NB4 (cell line): ENCODE measurements at regions not wholly inside any gene's neighbourhood (a gene's known extent, or its start where the extent isn't known, plus 50 kb on each side); places are given as distances from the start of the nearest gene placed in this dataset.
"Not testable (repeated sequence)": the region's sequence is repeated elsewhere in the genome, so short reads cannot be mapped to it uniquely, and the experiment has no call there.

Source experiments
- DNase-seq: peaks from one replicate; pipeline ENCODE4 v3.0.0; 2010; ENCODE audit warnings: low read depth
- H3K4me3 ChIP-seq: one replicate; pipeline ENCODE4 v1.5.1; 2011; ENCODE audit warnings: mild to moderate bottlenecking, low read depth, low read length, moderate library complexity
- MYC ChIP-seq: IDR thresholded peaks from 2 replicates; pipeline ENCODE4 v1.6.1; 2011; ENCODE audit warnings: low read depth, low read length
- POLR2A ChIP-seq: IDR thresholded peaks from 2 replicates; pipeline ENCODE4 v1.6.1; 2011; ENCODE audit warnings: mild to moderate bottlenecking; ENCODE audit not compliant: insufficient read length; ENCODE audit errors: extremely low read depth
- TF ChIP-seq, protein P1 (sequence below): IDR thresholded peaks from one replicate; pipeline ENCODE4 v1.5.1; 2012; ENCODE audit warnings: low read depth, low read length
- TF ChIP-seq, protein P2 (sequence below): IDR thresholded peaks from 2 replicates; pipeline ENCODE4 v1.6.1; 2011; ENCODE audit warnings: low read depth, low read length

DNA sequence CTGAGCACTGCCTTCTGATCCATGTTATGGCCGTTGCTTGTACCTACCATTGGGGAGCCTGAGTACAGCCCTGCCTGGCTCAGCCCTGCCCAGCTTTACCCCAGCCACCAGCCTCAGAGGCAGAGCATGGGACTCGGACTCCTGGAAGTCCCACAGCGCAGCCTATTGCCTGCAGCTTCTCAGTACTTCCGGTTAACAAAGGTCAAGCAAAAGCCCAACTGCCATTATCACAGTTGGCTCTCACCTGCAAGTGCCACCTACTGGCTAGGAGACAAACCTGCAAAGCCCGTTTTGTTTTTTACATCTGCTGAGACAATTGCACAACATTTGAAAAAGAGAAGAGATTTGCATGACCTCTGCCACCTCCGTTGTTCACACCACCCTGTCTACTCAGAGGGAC, 1081.7 kb downstream of the NAALADL2 start:
- TF ChIP-seq, protein P1, sequence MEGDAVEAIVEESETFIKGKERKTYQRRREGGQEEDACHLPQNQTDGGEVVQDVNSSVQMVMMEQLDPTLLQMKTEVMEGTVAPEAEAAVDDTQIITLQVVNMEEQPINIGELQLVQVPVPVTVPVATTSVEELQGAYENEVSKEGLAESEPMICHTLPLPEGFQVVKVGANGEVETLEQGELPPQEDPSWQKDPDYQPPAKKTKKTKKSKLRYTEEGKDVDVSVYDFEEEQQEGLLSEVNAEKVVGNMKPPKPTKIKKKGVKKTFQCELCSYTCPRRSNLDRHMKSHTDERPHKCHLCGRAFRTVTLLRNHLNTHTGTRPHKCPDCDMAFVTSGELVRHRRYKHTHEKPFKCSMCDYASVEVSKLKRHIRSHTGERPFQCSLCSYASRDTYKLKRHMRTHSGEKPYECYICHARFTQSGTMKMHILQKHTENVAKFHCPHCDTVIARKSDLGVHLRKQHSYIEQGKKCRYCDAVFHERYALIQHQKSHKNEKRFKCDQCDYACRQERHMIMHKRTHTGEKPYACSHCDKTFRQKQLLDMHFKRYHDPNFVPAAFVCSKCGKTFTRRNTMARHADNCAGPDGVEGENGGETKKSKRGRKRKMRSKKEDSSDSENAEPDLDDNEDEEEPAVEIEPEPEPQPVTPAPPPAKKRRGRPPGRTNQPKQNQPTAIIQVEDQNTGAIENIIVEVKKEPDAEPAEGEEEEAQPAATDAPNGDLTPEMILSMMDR, result no peak
- TF ChIP-seq, protein P2, sequence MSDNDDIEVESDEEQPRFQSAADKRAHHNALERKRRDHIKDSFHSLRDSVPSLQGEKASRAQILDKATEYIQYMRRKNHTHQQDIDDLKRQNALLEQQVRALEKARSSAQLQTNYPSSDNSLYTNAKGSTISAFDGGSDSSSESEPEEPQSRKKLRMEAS, result no peak
- TF ChIP-seq MYC (no peak), POLR2A (no peak)
- DNase-seq, result peak; percentile 14
- H3K4me3 ChIP-seq, result no peak overlapping the region

DNA sequence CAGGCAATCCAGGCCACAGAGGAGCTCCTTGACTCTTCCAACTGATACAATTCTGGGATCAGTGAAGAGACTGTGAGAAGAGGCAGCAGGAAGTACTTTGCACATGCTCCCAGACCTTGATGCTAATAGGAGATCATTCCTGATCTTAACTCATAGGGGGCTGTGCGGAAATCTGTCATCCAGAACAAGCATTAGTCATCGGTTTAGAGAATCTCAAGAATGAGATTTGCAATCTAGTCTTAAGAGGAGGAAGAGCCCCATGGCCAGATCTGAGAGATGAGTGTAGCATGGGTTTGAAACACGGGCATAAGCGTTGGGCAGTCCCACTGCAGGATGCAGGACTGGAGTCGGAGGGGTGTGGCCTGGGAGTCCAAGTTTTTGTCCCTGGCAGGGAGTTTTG, 1081.1 kb downstream of the NAALADL2 start:
- H3K4me3 ChIP-seq, result no peak overlapping the region
- DNase-seq, result no peak
- TF ChIP-seq, protein P2, result no peak
- TF ChIP-seq POLR2A, result no peak
- TF ChIP-seq MYC, result no peak
- TF ChIP-seq, protein P1, result no peak

DNA sequence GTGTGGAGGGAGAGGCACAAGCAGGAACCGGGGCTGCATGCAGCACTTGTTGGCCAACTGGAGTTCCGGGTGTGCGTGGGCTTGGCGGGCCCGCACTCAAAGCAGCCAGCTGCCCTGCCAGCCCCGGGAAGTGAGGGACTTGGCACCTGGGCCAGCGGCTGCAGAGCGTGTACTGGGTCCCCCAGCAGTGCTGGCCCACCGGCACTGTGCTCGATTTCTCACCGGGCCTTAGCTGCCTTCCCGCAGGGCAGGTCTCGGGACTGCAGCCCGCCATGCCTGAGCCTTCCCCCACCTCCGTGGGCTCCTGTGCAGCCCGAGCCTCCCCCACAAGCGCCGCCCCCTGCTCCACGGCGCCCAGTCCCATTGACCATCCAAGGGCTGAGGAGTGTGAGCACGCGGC, 1078.2 kb downstream of the NAALADL2 start:
- not testable (repeated sequence) for H3K4me3 ChIP-seq, DNase-seq

DNA sequence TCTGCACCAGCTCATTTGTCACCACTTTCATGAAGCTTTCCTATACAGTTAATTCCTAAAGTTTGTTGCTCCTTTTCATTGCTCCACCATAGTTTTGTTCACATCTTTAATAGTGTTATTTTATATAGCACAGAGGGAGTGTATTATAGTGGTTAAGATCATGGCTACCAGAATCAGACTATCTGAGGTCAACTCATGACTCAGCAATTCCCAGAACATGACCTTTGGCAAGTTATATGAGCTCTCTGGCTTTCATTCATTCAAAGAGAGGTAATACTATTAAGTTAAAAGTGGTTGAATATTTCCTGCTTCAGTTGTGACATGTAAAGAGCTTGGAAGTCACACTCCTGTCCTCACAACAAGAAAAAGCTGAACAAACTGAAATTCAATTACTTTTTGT, 1073.5 kb downstream of the NAALADL2 start:
- no peak overlapping the region for H3K4me3 ChIP-seq
- no peak for DNase-seq
- TF ChIP-seq, protein P1, result no peak
- no peak for TF ChIP-seq MYC

DNA sequence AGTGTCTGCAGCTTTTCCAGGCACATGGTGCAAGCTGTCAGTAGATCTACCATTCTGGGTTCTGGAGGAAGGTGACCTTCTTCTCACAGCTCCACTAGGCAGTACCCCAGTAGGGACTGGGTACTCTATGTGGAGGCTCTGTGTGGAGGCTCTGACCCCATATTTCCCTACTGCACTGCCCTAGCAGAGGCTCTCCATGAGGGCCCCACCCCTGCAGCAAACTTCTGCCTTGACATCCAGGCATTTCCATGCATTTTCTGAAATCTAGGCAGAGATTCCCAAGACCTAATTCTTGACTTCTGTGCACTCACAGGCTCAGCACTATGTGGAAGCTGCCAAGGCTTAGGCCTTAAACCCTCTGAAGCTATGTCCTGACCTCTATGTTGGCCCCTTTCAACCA, 1060.0 kb downstream of the NAALADL2 start:
- H3K4me3 ChIP-seq, result no peak overlapping the region
- TF ChIP-seq, protein P2, result no peak
- TF ChIP-seq, protein P1, result no peak
- TF ChIP-seq POLR2A, result no peak
- no peak for TF ChIP-seq MYC
- no peak for DNase-seq

DNA sequence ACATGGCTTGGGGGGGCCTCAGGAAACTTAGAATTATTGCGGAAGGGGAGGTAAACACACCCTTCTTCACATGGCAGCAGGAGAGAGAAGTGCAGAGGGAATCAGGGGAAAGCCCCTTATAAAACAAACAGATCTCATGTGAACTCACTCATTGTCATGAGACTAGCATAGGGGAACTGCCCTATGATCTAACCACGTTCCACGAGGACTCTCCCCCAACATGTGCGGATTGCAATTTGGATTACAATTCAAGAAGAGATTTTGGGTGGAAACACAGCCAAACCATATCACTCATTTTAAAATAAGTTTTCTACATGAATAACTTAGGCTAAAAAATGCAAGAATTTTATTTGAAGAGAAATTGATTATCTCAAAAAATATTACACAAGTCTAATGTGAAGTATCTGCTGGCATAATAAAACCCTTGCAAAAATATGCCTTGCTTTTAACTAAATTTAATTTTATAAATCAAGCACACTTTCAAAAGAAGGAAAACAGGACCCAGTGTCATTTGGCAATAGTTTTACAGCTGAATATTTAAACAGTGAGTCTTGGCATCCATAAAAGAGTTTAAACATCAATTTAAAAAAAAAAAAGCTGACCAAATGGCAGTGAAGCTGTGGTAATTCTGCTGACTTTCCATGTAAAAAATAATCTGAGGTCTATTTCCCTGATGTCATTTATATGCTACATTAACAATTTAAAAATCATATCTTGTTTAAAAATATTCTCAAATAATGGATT, 1057.2 kb downstream of the NAALADL2 start:
- no peak for DNase-seq
- H3K4me3 ChIP-seq, result no peak overlapping the region
- TF ChIP-seq, protein P1, result no peak
- TF ChIP-seq, protein P2, result no peak
- TF ChIP-seq POLR2A (no peak), MYC (no peak)
